Choroid plexus epithelial cell (primary cell): ENCODE measurements at regions not wholly inside any gene's neighbourhood (a gene's known extent, or its start where the extent isn't known, plus 50 kb on each side); places are given as distances from the start of the nearest gene placed in this dataset.

Experiments used
- DNase-seq: peaks from one replicate; pipeline ENCODE4 v3.0.0-alpha.2; 2010; ENCODE audit warnings: low read depth
- H3K4me3 ChIP-seq: 2 replicates; pipeline ENCODE4 v1.5.1; 2011; ENCODE audit warnings: low read depth, mild to moderate bottlenecking, control low read depth, low read length, moderate library complexity
- TF ChIP-seq, protein P1 (sequence below): conservative IDR thresholded peaks from 2 replicates; pipeline ENCODE4 v1.5.1; 2011; ENCODE audit warnings: low read depth, mild to moderate bottlenecking, control low read depth, inconsistent platforms, low read length, moderate library complexity

DNA sequence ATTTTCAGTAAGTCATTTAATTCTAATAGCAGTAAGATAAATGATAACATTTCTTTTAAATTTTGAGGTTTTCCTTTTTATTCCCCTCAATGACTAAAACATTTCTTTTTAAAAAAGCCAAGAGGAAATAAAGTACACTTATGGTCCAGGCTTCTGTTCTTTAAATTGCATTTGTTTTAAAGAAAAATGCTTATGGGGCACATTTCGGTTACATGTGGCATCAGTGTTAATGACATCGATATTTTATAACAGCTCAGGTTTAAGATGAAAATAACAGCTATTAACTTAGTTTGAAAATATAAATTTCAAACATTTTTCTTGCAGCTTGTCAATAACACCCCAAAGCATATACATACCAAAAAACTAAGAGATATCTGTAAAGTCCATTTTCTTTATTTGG is 1161.1 kb downstream of the PCDH18 start:
- TF ChIP-seq, protein P1, sequence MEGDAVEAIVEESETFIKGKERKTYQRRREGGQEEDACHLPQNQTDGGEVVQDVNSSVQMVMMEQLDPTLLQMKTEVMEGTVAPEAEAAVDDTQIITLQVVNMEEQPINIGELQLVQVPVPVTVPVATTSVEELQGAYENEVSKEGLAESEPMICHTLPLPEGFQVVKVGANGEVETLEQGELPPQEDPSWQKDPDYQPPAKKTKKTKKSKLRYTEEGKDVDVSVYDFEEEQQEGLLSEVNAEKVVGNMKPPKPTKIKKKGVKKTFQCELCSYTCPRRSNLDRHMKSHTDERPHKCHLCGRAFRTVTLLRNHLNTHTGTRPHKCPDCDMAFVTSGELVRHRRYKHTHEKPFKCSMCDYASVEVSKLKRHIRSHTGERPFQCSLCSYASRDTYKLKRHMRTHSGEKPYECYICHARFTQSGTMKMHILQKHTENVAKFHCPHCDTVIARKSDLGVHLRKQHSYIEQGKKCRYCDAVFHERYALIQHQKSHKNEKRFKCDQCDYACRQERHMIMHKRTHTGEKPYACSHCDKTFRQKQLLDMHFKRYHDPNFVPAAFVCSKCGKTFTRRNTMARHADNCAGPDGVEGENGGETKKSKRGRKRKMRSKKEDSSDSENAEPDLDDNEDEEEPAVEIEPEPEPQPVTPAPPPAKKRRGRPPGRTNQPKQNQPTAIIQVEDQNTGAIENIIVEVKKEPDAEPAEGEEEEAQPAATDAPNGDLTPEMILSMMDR: no peak
- DNase-seq: no peak
- no peak overlapping the region for H3K4me3 ChIP-seq

DNA sequence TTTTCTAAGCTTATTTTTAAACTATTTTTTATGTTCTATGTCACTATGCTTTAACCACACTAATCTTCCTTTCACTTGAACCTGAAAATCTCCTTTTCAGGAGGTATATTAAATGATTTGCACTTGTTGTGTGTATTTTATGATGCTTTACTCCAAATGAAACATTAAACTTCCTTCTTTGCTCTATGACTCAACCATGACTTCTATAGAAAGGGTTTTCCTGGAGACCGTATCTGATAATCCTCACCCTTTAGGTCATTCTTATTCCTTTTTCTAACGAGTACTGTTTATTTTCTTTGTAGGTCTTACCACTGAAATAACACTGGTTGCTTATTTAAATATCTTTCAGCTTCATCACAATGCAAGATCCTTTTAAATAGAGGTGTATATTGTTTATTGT is 1163.2 kb downstream of the PCDH18 start:
- DNase-seq: peak; percentile 38
- H3K4me3 ChIP-seq: no peak overlapping the region
- TF ChIP-seq, protein P1: no peak

DNA sequence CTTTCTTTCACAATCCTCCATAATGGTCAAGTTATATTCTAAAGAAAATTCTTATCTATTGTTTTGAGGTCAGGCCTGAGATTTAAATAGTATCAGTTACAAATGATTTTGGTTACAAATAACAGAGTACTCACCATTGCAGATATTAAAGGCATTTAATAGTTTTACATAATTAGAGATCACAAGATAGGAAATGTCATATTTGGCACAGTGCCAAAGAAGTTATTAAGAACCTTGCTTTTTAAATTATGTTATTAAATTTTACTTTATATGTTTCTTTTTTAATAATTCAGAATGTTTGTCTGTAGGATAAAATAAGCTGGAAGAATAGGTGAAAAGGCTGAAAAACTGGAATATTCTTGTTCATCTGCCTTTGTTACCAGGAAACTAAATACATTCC is 1174.7 kb downstream of the PCDH18 start:
- no peak overlapping the region for H3K4me3 ChIP-seq
- no peak for DNase-seq
- TF ChIP-seq, protein P1: no peak

DNA sequence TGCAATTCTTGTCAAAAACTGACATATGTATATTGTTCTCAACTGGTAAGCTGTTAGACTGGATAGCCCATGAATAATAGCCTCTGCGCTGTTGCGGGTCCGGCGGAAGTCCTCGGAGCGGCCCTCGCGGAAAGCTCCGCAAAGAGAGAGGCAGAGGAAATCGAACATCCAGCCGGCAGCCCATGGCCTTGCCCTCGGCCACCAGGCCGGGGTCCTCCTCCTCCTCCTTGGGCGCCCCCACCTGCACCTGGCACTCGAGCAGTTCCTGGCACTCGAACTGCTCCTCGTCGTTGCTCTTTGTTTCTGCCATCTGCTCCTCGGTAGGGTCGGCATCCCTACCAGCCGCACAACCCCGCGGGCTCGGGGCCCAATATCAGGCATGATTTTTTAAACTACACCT is 1176.3 kb downstream of the PCDH18 start:
- no peak for DNase-seq
- H3K4me3 ChIP-seq: no peak overlapping the region
- TF ChIP-seq, protein P1: no peak

DNA sequence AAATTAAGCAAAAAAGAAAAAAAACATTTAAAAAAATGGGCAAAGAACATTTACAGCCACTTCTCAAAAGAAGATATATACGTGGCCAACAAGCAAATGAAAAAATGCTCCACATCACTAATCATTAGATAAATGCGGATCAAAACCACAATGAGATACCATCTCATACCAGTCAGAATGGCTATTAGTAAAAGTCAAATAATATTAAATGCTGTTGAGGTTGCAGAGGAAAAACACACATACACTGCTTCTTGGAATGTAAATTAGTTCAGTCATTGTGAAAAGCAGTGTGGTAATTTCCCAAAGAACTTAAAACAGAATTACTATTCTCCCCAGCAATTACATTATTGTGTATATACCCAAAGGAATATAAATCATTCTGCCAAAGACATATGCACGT is 1189.0 kb downstream of the PCDH18 start:
- DNase-seq: no peak
- TF ChIP-seq, protein P1: no peak

DNA sequence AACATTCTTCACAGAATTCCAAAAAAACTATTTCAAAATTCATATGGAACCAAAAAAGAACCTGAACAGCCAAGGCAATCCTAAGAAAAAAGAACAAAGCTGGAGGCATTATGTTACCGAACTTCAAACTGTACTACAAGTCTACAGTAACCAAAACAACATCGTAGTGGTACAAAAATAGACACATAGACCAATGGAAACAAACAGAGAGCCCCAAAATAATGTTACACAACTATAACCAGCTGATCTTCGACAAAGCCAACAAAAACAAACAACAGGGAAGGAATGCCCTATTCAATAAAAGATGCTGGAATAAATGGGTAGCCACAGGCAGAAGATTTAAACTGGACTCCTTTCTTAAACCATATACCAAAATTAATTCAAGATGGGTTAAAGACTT is 1189.6 kb downstream of the PCDH18 start:
- TF ChIP-seq, protein P1: no peak
- peak; percentile 61 for DNase-seq
- H3K4me3 ChIP-seq: no peak overlapping the region

More for the DNA sequence above, 1189.0 kb downstream of the PCDH18 start:
- H3K4me3 ChIP-seq: no peak overlapping the region

DNA sequence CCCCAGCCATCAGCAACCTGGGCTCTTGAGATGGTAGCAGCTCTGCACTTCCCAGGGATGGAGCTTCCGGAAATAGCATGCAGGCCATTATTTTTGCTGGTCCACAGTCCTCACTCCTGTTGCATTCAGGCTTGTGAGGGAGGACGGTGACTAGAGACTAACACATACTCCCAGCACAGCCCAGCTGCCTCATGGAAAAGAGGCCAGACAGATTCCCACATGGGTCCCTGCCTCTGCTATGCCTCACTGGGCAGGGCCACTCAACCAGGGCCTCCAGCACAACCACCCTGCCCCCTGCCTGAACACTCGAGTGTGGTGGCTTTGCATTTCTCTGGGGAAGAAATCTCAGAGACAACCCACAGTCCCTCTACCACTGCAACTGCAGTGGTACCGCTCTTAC is 1195.1 kb downstream of the PCDH18 start:
- DNase-seq: no peak
- no peak overlapping the region for H3K4me3 ChIP-seq
- TF ChIP-seq, protein P1: no peak
